ENCODE measurements at regions not wholly inside any gene's neighbourhood (a gene's known extent, or its start where the extent isn't known, plus 50 kb on each side); places are given as distances from the start of the nearest gene placed in this dataset.

DNA sequence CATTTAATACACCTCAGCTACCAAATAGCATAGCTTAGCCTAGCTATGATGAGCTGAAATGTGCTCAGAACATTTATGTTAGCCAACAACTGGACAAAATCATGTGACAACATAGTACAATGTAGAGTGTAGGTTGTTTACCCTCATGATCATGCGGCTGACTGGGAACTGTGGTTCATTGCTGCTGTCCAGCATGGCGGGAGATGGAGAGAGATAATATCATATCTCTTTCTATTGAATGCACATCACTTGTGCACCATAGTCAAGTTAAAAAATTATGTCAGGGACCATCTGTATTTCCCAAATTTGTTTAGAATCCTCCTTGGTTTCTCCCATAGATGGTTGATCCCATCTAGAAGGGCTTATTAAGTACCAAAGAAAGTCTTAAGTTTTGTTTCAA, 151.1 kb upstream of the ELL2 start:
- no peaks in the 10 kb centered on the region for H3K9me1 ChIP-seq (replicated peaks; ENCODE audit: control insufficient read depth, extremely low read depth, insufficient read depth, low read length)
- dilution Hi-C loops (cut with MboI; ENCODE audit: extremely low pct_ligation_motif_present, low sequenced_read_pairs) (no loop called here), intact Hi-C loops (cut with micrococcal nuclease) (loop anchor here (10.0 kb wide), 1 partner anchor 222 kb away; no protein-coding TSS in a partner anchor)
- POLR2A ChIA-PET = no interaction called here
- no peaks in the 10 kb centered on the region for H3K79me2 ChIP-seq (ENCODE audit: control insufficient read depth, insufficient read depth, low read length)
- H3K4me1 ChIP-seq (ENCODE audit: control insufficient read depth, extremely low read depth, insufficient read depth, low read length) = peaks cover 7% of the 10 kb centered on the region
- CTCF ChIA-PET = no interaction called here
- no peaks in the 10 kb centered on the region for H3K36me3 ChIP-seq (ENCODE audit: control insufficient read depth in 2 of 2, extremely low read depth in 1 of 2, insufficient read depth in 2 of 2, low read length in 2 of 2)
- H3K9ac ChIP-seq (replicated peaks; ENCODE audit: extremely low read depth, insufficient read depth, low read length) = no peak overlapping the region
- DNase-seq (ENCODE audit: low read depth, low spot score) (no peak), FAIRE-seq (no peak)
- no peaks in the 10 kb centered on the region for H4K20me1 ChIP-seq (replicated peaks; ENCODE audit: control insufficient read depth, extremely low read depth, insufficient read depth, low read length)
- H2AFZ ChIP-seq (ENCODE audit: low read depth, low read length) = no peak overlapping the region
- no peak overlapping the region for H3K27ac ChIP-seq (ENCODE audit: insufficient read depth, low read depth, low read length)
- no peak overlapping the region for H3K4me2 ChIP-seq (ENCODE audit: insufficient read depth, low read length)
- H3K9me3 ChIP-seq (replicated peaks; ENCODE audit: control insufficient read depth, insufficient read depth, low read length) = no peaks in the 10 kb centered on the region
- no peaks in the 10 kb centered on the region for H3K27me3 ChIP-seq (ENCODE audit: control insufficient read depth in 2 of 2, insufficient read depth in 2 of 2, low read length in 2 of 2)
- no TSS peak for BruUV-seq (replicated peaks)
- TF ChIP-seq POLR2A (IDR thresholded peaks at IDR 0.05; ENCODE audit: low read depth, low read length) = no peak
- no peak for TF ChIP-seq EZH2 (IDR thresholded peaks at IDR 0.05; ENCODE audit: borderline replicate concordance, low read depth, low read length, severe bottlenecking)
- no peak for TF ChIP-seq FOS (IDR thresholded peaks at IDR 0.05; ENCODE audit: borderline replicate concordance, insufficient read depth, low read length)
- TF ChIP-seq POLR2AphosphoS5 (IDR thresholded peaks at IDR 0.05; ENCODE audit: insufficient read depth, low read depth, low read length) = no peak
- TF ChIP-seq, protein P1, sequence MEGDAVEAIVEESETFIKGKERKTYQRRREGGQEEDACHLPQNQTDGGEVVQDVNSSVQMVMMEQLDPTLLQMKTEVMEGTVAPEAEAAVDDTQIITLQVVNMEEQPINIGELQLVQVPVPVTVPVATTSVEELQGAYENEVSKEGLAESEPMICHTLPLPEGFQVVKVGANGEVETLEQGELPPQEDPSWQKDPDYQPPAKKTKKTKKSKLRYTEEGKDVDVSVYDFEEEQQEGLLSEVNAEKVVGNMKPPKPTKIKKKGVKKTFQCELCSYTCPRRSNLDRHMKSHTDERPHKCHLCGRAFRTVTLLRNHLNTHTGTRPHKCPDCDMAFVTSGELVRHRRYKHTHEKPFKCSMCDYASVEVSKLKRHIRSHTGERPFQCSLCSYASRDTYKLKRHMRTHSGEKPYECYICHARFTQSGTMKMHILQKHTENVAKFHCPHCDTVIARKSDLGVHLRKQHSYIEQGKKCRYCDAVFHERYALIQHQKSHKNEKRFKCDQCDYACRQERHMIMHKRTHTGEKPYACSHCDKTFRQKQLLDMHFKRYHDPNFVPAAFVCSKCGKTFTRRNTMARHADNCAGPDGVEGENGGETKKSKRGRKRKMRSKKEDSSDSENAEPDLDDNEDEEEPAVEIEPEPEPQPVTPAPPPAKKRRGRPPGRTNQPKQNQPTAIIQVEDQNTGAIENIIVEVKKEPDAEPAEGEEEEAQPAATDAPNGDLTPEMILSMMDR (IDR thresholded peaks at IDR 0.05; ENCODE audit: extremely low read depth in 1 of 2, insufficient read depth in 1 of 2, low read depth in 1 of 2, low read length in 2 of 2) = no peak
- TF ChIP-seq, protein P2, sequence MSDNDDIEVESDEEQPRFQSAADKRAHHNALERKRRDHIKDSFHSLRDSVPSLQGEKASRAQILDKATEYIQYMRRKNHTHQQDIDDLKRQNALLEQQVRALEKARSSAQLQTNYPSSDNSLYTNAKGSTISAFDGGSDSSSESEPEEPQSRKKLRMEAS (IDR thresholded peaks at IDR 0.05; ENCODE audit: insufficient read depth, insufficient read length) = no peak
- TF ChIP-seq GATA2 (IDR thresholded peaks at IDR 0.05; ENCODE audit: insufficient read depth, insufficient read length, low read depth, low read length) = no peak
- H3K4me3 ChIP-seq (replicated peaks in 1 of 3; ENCODE audit: insufficient read depth in 1 of 3, low read depth in 1 of 3, low read length in 3 of 3) = no peak overlapping the region
